ENCODE measurements at regions not wholly inside any gene's neighbourhood (a gene's known extent, or its start where the extent isn't known, plus 50 kb on each side); places are given as distances from the start of the nearest gene placed in this dataset.

GRCh38 chr4:13829457-13829856 is 201.9 kb upstream of the BOD1L1 start:
- H3K27ac Mint-ChIP-seq = no peak overlapping the region
- ChIA-PET POLR2A (no interaction called here), CTCF (no interaction called here)
- ATAC-seq (no peak), DNase-seq (no peak)
- no peaks in the 10 kb centered on the region for H3K4me1 Mint-ChIP-seq (ENCODE audit: low read depth)
- no peaks in the 10 kb centered on the region for H3K9me3 Mint-ChIP-seq (ENCODE audit: insufficient read depth)
- no peaks in the 10 kb centered on the region for H3K27me3 Mint-ChIP-seq (ENCODE audit: low read depth)
- no peaks in the 10 kb centered on the region for H3K36me3 Mint-ChIP-seq (ENCODE audit: low read depth)
- no peak overlapping the region for H3K4me3 Mint-ChIP-seq

GRCh38 chr4:13830449-13830848 is 202.9 kb upstream of the BOD1L1 start:
- Mint-ChIP-seq H3K9me3 (ENCODE audit: insufficient read depth) (no peaks in the 10 kb centered on the region), H3K4me3 (no peak overlapping the region), H3K27me3 (ENCODE audit: low read depth) (no peaks in the 10 kb centered on the region), H3K4me1 (ENCODE audit: low read depth) (no peaks in the 10 kb centered on the region), H3K27ac (no peak overlapping the region), H3K36me3 (ENCODE audit: low read depth) (no peaks in the 10 kb centered on the region)
- POLR2A ChIA-PET = no interaction called here
- DNase-seq (no peak), ATAC-seq (no peak)
- CTCF ChIA-PET = no interaction called here

- ChIA-PET POLR2A (no interaction called here), CTCF (no interaction called here)
- H3K4me1 Mint-ChIP-seq (ENCODE audit: low read depth) = no peaks in the 10 kb centered on the region
- H3K9me3 Mint-ChIP-seq (ENCODE audit: insufficient read depth) = no peaks in the 10 kb centered on the region
- no peak overlapping the region for H3K27ac Mint-ChIP-seq
- ATAC-seq (no peak), DNase-seq (no peak)
- no peaks in the 10 kb centered on the region for H3K27me3 Mint-ChIP-seq (ENCODE audit: low read depth)
- H3K36me3 Mint-ChIP-seq (ENCODE audit: low read depth) = no peaks in the 10 kb centered on the region
- H3K4me3 Mint-ChIP-seq = no peak overlapping the region
Observed at GRCh38 chr4:13833171-13833804, 205.8 kb upstream of the BOD1L1 start.

- H3K4me3 Mint-ChIP-seq = no peak overlapping the region
- no peak overlapping the region for H3K27ac Mint-ChIP-seq
- CTCF ChIA-PET = no interaction called here
- no peaks in the 10 kb centered on the region for H3K27me3 Mint-ChIP-seq (ENCODE audit: low read depth)
- no peaks in the 10 kb centered on the region for H3K36me3 Mint-ChIP-seq (ENCODE audit: low read depth)
- no peaks in the 10 kb centered on the region for H3K9me3 Mint-ChIP-seq (ENCODE audit: insufficient read depth)
- no peak for ATAC-seq
- POLR2A ChIA-PET = no interaction called here
- H3K4me1 Mint-ChIP-seq (ENCODE audit: low read depth) = no peaks in the 10 kb centered on the region
- no peak for DNase-seq
Observed at GRCh38 chr4:13836946-13837912, 209.7 kb upstream of the BOD1L1 start.

- ATAC-seq = no peak
- no peaks in the 10 kb centered on the region for H3K4me1 Mint-ChIP-seq (ENCODE audit: low read depth)
- H3K27me3 Mint-ChIP-seq (ENCODE audit: low read depth) = no peaks in the 10 kb centered on the region
- no peak overlapping the region for H3K4me3 Mint-ChIP-seq
- ChIA-PET CTCF (no interaction called here), POLR2A (no interaction called here)
- H3K36me3 Mint-ChIP-seq (ENCODE audit: low read depth) = no peaks in the 10 kb centered on the region
- no peak overlapping the region for H3K27ac Mint-ChIP-seq
- DNase-seq = no peak
- no peaks in the 10 kb centered on the region for H3K9me3 Mint-ChIP-seq (ENCODE audit: insufficient read depth)
Observed at GRCh38 chr4:13840502-13841190, 213.1 kb upstream of the BOD1L1 start.

- ChIA-PET CTCF (no interaction called here), POLR2A (no interaction called here)
- Mint-ChIP-seq H3K4me3 (no peak overlapping the region), H3K9me3 (ENCODE audit: insufficient read depth) (no peaks in the 10 kb centered on the region), H3K27me3 (ENCODE audit: low read depth) (no peaks in the 10 kb centered on the region), H3K4me1 (ENCODE audit: low read depth) (no peaks in the 10 kb centered on the region), H3K36me3 (ENCODE audit: low read depth) (no peaks in the 10 kb centered on the region), H3K27ac (no peak overlapping the region)
- no peak for DNase-seq
- ATAC-seq = no peak
Observed at GRCh38 chr4:13844740-13845139, 217.2 kb upstream of the BOD1L1 start.

GRCh38 chr4:13849778-13850177 is 222.3 kb upstream of the BOD1L1 start:
- POLR2A ChIA-PET = no interaction called here

GRCh38 chr4:13851085-13851940 is 223.8 kb upstream of the BOD1L1 start:
- H3K36me3 Mint-ChIP-seq (ENCODE audit: low read depth) = no peaks in the 10 kb centered on the region
- no peak for ATAC-seq
- H3K27me3 Mint-ChIP-seq (ENCODE audit: low read depth) = no peaks in the 10 kb centered on the region
- ChIA-PET CTCF (no interaction called here), POLR2A (no interaction called here)
- H3K9me3 Mint-ChIP-seq (ENCODE audit: insufficient read depth) = no peaks in the 10 kb centered on the region
- no peaks in the 10 kb centered on the region for H3K4me1 Mint-ChIP-seq (ENCODE audit: low read depth)
- H3K4me3 Mint-ChIP-seq = no peak overlapping the region
- H3K27ac Mint-ChIP-seq = no peak overlapping the region
- no peak for DNase-seq

More at GRCh38 chr4:13849778-13850177, 222.3 kb upstream of the BOD1L1 start:
- H3K4me1 Mint-ChIP-seq (ENCODE audit: low read depth) = no peaks in the 10 kb centered on the region
- H3K36me3 Mint-ChIP-seq (ENCODE audit: low read depth) = no peaks in the 10 kb centered on the region
- no peaks in the 10 kb centered on the region for H3K27me3 Mint-ChIP-seq (ENCODE audit: low read depth)
- H3K9me3 Mint-ChIP-seq (ENCODE audit: insufficient read depth) = no peaks in the 10 kb centered on the region
- DNase-seq = no peak
- ATAC-seq = no peak
- CTCF ChIA-PET = no interaction called here
- no peak overlapping the region for H3K27ac Mint-ChIP-seq
- no peak overlapping the region for H3K4me3 Mint-ChIP-seq

DNA sequence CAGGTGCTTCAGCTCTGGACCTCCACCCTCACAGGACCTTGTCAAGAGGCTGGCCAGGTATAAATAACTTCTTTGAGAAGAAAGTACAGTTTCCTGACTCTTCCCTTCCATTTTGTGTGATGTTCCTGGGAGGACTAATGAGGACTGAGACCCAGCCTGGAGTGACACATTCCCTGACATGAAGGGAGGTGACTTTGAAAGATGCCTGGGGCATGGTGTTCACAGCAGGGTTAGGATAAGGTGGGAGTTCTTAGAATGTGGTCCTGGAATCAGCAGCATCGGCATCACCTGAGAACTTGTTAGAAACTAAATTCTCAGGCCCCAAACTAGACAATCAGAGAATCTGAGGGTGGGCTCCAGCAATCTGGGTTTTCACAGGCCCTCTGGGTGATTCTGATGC is 224.9 kb upstream of the BOD1L1 start:
- Mint-ChIP-seq H3K36me3 (ENCODE audit: low read depth) (no peaks in the 10 kb centered on the region), H3K4me3 (no peak overlapping the region), H3K27me3 (ENCODE audit: low read depth) (no peaks in the 10 kb centered on the region), H3K27ac (no peak overlapping the region), H3K9me3 (ENCODE audit: insufficient read depth) (no peaks in the 10 kb centered on the region), H3K4me1 (ENCODE audit: low read depth) (no peaks in the 10 kb centered on the region)
- ChIA-PET CTCF (no interaction called here), POLR2A (no interaction called here)
- no peak for DNase-seq
- ATAC-seq = no peak

DNA sequence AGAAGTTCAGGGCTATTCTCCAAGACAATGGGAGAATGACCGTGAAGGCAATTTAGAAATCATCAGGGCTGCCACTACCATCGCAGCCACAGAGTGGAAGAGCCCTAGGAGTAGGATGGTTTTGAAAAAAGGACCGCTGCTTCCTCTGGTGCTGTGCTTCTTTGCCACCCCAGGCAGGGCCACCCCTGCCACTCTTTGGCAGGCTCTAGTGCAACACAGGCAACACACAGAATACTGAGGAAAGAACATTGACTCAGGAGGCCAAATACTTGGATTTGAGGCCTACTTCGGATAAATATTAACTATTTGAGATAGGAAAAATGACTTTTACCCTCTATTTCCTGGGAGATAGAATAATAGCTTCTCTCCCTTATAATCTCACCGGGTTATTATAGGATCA is 228.9 kb upstream of the BOD1L1 start:
- Mint-ChIP-seq H3K9me3 (ENCODE audit: insufficient read depth) (no peaks in the 10 kb centered on the region), H3K36me3 (ENCODE audit: low read depth) (no peaks in the 10 kb centered on the region), H3K4me3 (no peak overlapping the region), H3K4me1 (ENCODE audit: low read depth) (no peaks in the 10 kb centered on the region), H3K27ac (no peak overlapping the region), H3K27me3 (ENCODE audit: low read depth) (no peaks in the 10 kb centered on the region)
- no peak for DNase-seq
- ChIA-PET POLR2A (interaction anchor here (0.6 kb wide), 1 partner anchor 427 kb away, joined by 3 read pairs; no protein-coding TSS in a partner anchor), CTCF (no interaction called here)
- ATAC-seq = no peak

- ATAC-seq = no peak
- H3K36me3 Mint-ChIP-seq (ENCODE audit: low read depth) = no peaks in the 10 kb centered on the region
- no peaks in the 10 kb centered on the region for H3K4me1 Mint-ChIP-seq (ENCODE audit: low read depth)
Observed at GRCh38 chr4:13857397-13857796, 229.9 kb upstream of the BOD1L1 start.

More at GRCh38 chr4:13857397-13857796, 229.9 kb upstream of the BOD1L1 start:
- POLR2A ChIA-PET = no interaction called here
- no peak for DNase-seq
- CTCF ChIA-PET = no interaction called here
- Mint-ChIP-seq H3K27ac (no peak overlapping the region), H3K4me3 (no peak overlapping the region), H3K27me3 (ENCODE audit: low read depth) (no peaks in the 10 kb centered on the region), H3K9me3 (ENCODE audit: insufficient read depth) (no peaks in the 10 kb centered on the region)
